ENCODE measurements at regions not wholly inside any gene's neighbourhood (a gene's known extent, or its start where the extent isn't known, plus 50 kb on each side); places are given as distances from the start of the nearest gene placed in this dataset.
"Not testable (repeated sequence)": the region's sequence is repeated elsewhere in the genome, so short reads cannot be mapped to it uniquely, and the experiment has no call there.

DNA sequence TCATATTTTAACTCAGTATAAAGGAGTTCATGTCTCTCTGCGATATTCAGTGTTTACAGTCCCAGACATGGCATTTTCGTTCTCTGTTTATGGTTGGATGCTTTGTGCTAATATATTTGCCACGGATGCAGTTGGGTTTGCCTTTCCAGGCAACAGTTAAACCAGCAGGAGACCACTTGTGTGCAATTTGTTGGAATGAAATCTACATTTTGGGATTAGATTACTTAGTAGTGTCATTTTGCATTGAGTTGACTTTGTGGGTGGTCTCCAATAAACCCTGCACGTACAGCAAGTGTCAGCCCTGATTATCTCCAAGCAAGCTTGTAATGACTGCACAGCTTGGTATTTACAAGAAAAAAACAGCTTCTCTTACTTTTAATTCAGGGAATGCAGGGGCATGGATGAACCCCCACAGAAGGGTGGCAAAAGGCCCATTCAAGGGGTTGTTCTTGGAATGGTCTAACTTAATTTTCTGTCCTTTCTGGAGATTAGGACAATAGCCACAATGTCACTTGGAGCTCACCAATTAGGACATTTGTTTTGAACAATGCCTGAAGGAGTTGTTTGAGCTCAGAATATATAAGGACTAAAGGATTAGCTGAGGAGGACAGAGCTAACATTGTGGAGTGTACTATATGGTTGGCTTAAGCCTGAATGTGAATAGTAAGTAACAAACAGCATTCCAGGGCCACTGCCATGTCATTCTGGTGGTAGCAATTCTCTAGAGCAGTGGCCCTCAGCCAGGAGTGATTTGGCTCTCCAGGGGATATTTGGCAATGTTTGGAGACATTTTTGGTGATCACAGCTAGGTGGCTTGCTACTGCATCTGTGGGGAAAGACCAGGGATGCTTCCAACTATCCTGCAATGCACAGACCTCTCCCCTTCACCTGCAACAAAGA is 121.5 kb downstream of the SLC4A3 start:
- Histone ChIP-seq H3T11ph (ENCODE audit: low read length) (no peak overlapping the region), H4K91ac (ENCODE audit: insufficient read length, low read depth, low read length) (no peak overlapping the region), H3K9me3 (ENCODE audit: control insufficient read depth, low read depth, low read length) (no peaks in the 10 kb centered on the region), H4K5ac (ENCODE audit: insufficient read length, low read depth, low read length) (no peak overlapping the region), H2BK5ac (ENCODE audit: insufficient read length, low read length) (no peak overlapping the region), H3K27me3 (ENCODE audit: insufficient read depth, low read length) (no peaks in the 10 kb centered on the region), H2BK12ac (ENCODE audit: insufficient read length, low read depth, low read length) (no peak overlapping the region), H2BK15ac (ENCODE audit: low read depth, low read length) (no peak overlapping the region), H3K18ac (ENCODE audit: insufficient read length, low read depth, low read length) (no peak overlapping the region), H2BK20ac (ENCODE audit: low read depth, low read length, poor library complexity, severe bottlenecking) (no peak overlapping the region), H3K4me2 (ENCODE audit: insufficient read depth, insufficient read length, low read length) (no peak overlapping the region), H3K9ac (ENCODE audit: extremely low read depth, insufficient read length, low read length) (no peak overlapping the region), H4K8ac (replicated peaks; ENCODE audit: insufficient read length, low read depth, low read length) (no peak overlapping the region), H3K79me2 (ENCODE audit: insufficient read depth, low read length) (no peaks in the 10 kb centered on the region), H2AFZ (ENCODE audit: low read length) (no peak overlapping the region), H2BK120ac (ENCODE audit: low read depth, low read length, poor library complexity, severe bottlenecking) (no peak overlapping the region), H3K79me1 (ENCODE audit: insufficient read depth, low read depth, low read length, poor library complexity, severe bottlenecking) (no peaks in the 10 kb centered on the region), H3K14ac (ENCODE audit: insufficient read depth, low read length) (no peak overlapping the region), H4K20me1 (ENCODE audit: control insufficient read depth, insufficient read depth, insufficient read length) (no peaks in the 10 kb centered on the region), H3K23ac (ENCODE audit: insufficient read length, low read depth, low read length) (no peak overlapping the region), H3K4ac (ENCODE audit: low read depth, low read length) (no peak overlapping the region), H3K27ac (ENCODE audit: insufficient read length, low read depth, low read length) (no peak overlapping the region), H2AK5ac (ENCODE audit: insufficient read length, low read length) (no peak overlapping the region), H3K4me1 (ENCODE audit: insufficient read depth, low read length) (0 out of 2 replicates have a peak, but pooled peaks cover 2% of the 10 kb centered on the region), H3K23me2 (ENCODE audit: insufficient read length, low read depth, low read length, poor library complexity, severe bottlenecking) (no peaks in the 10 kb centered on the region), H3K56ac (ENCODE audit: insufficient read length, low read depth, low read length) (no peak overlapping the region)
- H3K27me3 Mint-ChIP-seq (ENCODE audit: low read depth): no peaks in the 10 kb centered on the region
- H3K27ac Mint-ChIP-seq: no peak overlapping the region
- H3K4me3 Mint-ChIP-seq: no peak overlapping the region
- no peak for DNase-seq
- no CpG with 5 or more reads among the region's 4 CpGs for WGBS (ENCODE audit: extremely low coverage, insufficient read length, low lambda C conversion rate)
- H3K9me3 Mint-ChIP-seq: peaks cover 13 to 17% of the 10 kb centered on the region in 2 experiments
- H3K4me1 Mint-ChIP-seq: peaks cover 0 to 3% of the 10 kb centered on the region in 2 experiments; a peak in 1 of 4 replicates
- peaks cover 2 to 12% (median 4%) of the 10 kb centered on the region in 3 experiments; a peak in 4 of 7 replicates for H3K36me3 Mint-ChIP-seq (ENCODE audit: insufficient read depth in 1 of 3, low read depth in 3 of 3)
- TF ChIP-seq, protein P1, sequence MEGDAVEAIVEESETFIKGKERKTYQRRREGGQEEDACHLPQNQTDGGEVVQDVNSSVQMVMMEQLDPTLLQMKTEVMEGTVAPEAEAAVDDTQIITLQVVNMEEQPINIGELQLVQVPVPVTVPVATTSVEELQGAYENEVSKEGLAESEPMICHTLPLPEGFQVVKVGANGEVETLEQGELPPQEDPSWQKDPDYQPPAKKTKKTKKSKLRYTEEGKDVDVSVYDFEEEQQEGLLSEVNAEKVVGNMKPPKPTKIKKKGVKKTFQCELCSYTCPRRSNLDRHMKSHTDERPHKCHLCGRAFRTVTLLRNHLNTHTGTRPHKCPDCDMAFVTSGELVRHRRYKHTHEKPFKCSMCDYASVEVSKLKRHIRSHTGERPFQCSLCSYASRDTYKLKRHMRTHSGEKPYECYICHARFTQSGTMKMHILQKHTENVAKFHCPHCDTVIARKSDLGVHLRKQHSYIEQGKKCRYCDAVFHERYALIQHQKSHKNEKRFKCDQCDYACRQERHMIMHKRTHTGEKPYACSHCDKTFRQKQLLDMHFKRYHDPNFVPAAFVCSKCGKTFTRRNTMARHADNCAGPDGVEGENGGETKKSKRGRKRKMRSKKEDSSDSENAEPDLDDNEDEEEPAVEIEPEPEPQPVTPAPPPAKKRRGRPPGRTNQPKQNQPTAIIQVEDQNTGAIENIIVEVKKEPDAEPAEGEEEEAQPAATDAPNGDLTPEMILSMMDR (conservative IDR thresholded peaks at IDR 0.05): no peak

DNA sequence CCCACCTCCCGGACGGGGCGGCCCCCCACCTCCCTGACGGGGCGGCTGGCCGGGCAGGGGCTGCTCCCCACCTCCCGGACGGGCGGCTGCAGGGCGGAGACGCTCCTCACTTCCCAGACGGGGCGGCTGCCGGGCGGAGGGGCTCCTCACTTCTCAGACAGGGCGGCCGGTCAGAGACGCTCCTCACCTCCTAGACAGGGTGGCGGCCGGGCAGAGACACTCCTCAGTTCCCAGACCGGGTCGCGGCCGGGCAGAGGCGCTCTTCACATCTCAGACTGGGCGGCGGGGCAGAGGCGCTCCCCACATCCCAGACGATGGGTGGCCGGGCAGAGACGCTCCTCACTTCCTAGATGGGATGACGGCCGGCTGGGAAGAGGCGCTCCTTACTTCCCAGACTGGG is 123.7 kb downstream of the SLC4A3 start:
- not testable (repeated sequence) for H3K27ac ChIP-seq (ENCODE audit: insufficient read length, low read depth, low read length); H3K18ac ChIP-seq (ENCODE audit: insufficient read length, low read depth, low read length); H4K8ac ChIP-seq (replicated peaks; ENCODE audit: insufficient read length, low read depth, low read length); H3K4me2 ChIP-seq (ENCODE audit: insufficient read depth, insufficient read length, low read length); H3K4me1 Mint-ChIP-seq; H3T11ph ChIP-seq (ENCODE audit: low read length); H2AK5ac ChIP-seq (ENCODE audit: insufficient read length, low read length); H3K23ac ChIP-seq (ENCODE audit: insufficient read length, low read depth, low read length); H3K27me3 ChIP-seq (ENCODE audit: insufficient read depth, low read length); H3K23me2 ChIP-seq (ENCODE audit: insufficient read length, low read depth, low read length, poor library complexity, severe bottlenecking); H3K9me3 ChIP-seq (ENCODE audit: control insufficient read depth, low read depth, low read length); H3K4me3 Mint-ChIP-seq; H3K27me3 Mint-ChIP-seq (ENCODE audit: low read depth); H3K79me1 ChIP-seq (ENCODE audit: insufficient read depth, low read depth, low read length, poor library complexity, severe bottlenecking); H3K4ac ChIP-seq (ENCODE audit: low read depth, low read length); H4K20me1 ChIP-seq (ENCODE audit: control insufficient read depth, insufficient read depth, insufficient read length); DNase-seq; H3K4me1 ChIP-seq (ENCODE audit: insufficient read depth, low read length); H2BK12ac ChIP-seq (ENCODE audit: insufficient read length, low read depth, low read length); H4K91ac ChIP-seq (ENCODE audit: insufficient read length, low read depth, low read length); H3K27ac Mint-ChIP-seq; H3K9ac ChIP-seq (ENCODE audit: extremely low read depth, insufficient read length, low read length); H3K14ac ChIP-seq (ENCODE audit: insufficient read depth, low read length); H2BK15ac ChIP-seq (ENCODE audit: low read depth, low read length); H4K5ac ChIP-seq (ENCODE audit: insufficient read length, low read depth, low read length); H2BK5ac ChIP-seq (ENCODE audit: insufficient read length, low read length); H2AFZ ChIP-seq (ENCODE audit: low read length); H2BK120ac ChIP-seq (ENCODE audit: low read depth, low read length, poor library complexity, severe bottlenecking); H3K79me2 ChIP-seq (ENCODE audit: insufficient read depth, low read length); H2BK20ac ChIP-seq (ENCODE audit: low read depth, low read length, poor library complexity, severe bottlenecking); H3K56ac ChIP-seq (ENCODE audit: insufficient read length, low read depth, low read length)
- Mint-ChIP-seq H3K9me3 (peaks cover 13 to 18% of the 10 kb centered on the region in 2 experiments), H3K36me3 (ENCODE audit: insufficient read depth in 1 of 3, low read depth in 3 of 3) (peaks cover 2 to 12% (median 4%) of the 10 kb centered on the region in 3 experiments; a peak in 5 of 7 replicates)
- no CpG with 5 or more reads among the region's 34 CpGs for WGBS (ENCODE audit: extremely low coverage, insufficient read length, low lambda C conversion rate)
